ENCODE measurements at regions not wholly inside any gene's neighbourhood (a gene's known extent, or its start where the extent isn't known, plus 50 kb on each side); places are given as distances from the start of the nearest gene placed in this dataset.

DNA sequence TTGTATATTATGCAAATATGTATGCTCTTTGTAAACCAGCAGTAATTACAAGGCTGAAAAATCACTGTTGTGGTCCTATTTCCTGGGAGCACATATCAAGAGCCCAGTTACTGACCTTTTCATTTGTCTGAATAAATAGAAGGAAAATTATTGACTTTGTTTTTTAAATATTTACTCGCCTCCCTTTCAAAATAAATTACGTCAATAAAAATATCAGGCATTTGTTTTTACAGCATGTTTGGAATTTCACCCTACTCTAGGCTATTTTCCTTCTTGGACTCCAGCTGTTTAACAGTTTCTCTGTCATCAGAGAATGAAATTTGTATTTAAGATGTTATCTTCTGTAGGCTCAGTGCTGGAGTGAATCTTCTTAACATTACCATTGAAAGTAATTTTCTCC is 59.9 kb upstream of the LRATD1 start:
- no peak for DNase-seq
- ChIA-PET CTCF (no interaction called here), POLR2A (no interaction called here)
- no peaks in the 10 kb centered on the region for H3K9me3 ChIP-seq (ENCODE audit: control extremely low read depth in 1 of 5, control insufficient read depth in 4 of 5, insufficient read depth in 2 of 5, low read depth in 1 of 5, low read length in 4 of 5)
- no peaks in the 10 kb centered on the region for H3K27me3 ChIP-seq (replicated peaks in 2 of 5; ENCODE audit: control insufficient read depth in 4 of 5, insufficient read depth in 5 of 5, low read length in 4 of 5)
- H3K4me1 ChIP-seq (ENCODE audit: control extremely low read depth in 1 of 4, control insufficient read depth in 4 of 4, insufficient read depth in 4 of 4, low read length in 3 of 4) = no peaks in the 10 kb centered on the region
- WGBS (ENCODE audit: insufficient coverage) = no CpG with 5 or more reads among the region's 2 CpGs
- no peak overlapping the region for H3K27ac ChIP-seq (ENCODE audit: insufficient read depth in 1 of 2, low read depth in 1 of 2, low read length in 2 of 2, poor library complexity in 1 of 2, severe bottlenecking in 2 of 2)
- no peak overlapping the region for H3K4me3 ChIP-seq (ENCODE audit: control insufficient read depth in 1 of 7, extremely low read depth in 1 of 7, insufficient read depth in 4 of 7, low read depth in 2 of 7, low read length in 6 of 7)
- no peaks in the 10 kb centered on the region for H3K36me3 ChIP-seq (ENCODE audit: control insufficient read depth in 4 of 4, insufficient read depth in 4 of 4, low read length in 3 of 4)

DNA sequence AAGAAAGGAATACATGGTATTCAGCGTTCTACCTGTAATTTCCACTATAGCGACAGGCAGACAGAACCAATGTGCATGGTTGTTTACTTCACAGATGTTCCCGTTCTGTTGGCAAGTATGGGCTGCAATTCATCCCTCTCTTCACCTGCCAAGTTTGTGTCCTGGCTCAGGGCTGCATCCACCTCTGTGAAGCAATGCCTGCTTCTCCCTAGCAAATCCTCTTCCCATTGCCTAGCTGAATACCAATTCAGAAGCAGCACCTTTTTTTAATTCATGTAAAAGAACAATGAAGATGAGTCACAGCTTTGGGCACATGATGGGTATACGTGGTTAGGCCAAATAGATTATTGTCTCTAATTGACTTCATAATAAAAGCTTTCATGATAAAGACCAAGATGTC is 54.7 kb upstream of the LRATD1 start:
- H3K36me3 ChIP-seq (ENCODE audit: control insufficient read depth in 4 of 4, insufficient read depth in 4 of 4, low read length in 3 of 4) = no peaks in the 10 kb centered on the region
- POLR2A ChIA-PET = no interaction called here

More for the DNA sequence above, 54.7 kb upstream of the LRATD1 start:
- CTCF ChIA-PET = no interaction called here
- no peak for DNase-seq
- Histone ChIP-seq H3K4me1 (ENCODE audit: control extremely low read depth in 1 of 4, control insufficient read depth in 4 of 4, insufficient read depth in 4 of 4, low read length in 3 of 4) (no peaks in the 10 kb centered on the region), H3K9me3 (ENCODE audit: control extremely low read depth in 1 of 5, control insufficient read depth in 4 of 5, insufficient read depth in 2 of 5, low read depth in 1 of 5, low read length in 4 of 5) (no peaks in the 10 kb centered on the region), H3K27ac (ENCODE audit: insufficient read depth in 1 of 2, low read depth in 1 of 2, low read length in 2 of 2, poor library complexity in 1 of 2, severe bottlenecking in 2 of 2) (no peak overlapping the region), H3K4me3 (ENCODE audit: control insufficient read depth in 1 of 7, extremely low read depth in 1 of 7, insufficient read depth in 4 of 7, low read depth in 2 of 7, low read length in 6 of 7) (no peak overlapping the region), H3K27me3 (replicated peaks in 2 of 5; ENCODE audit: control insufficient read depth in 4 of 5, insufficient read depth in 5 of 5, low read length in 4 of 5) (no peaks in the 10 kb centered on the region)
- 83% methylated on average over 4 of the region's 4 CpGs for WGBS (ENCODE audit: insufficient coverage)

Data from common myeloid progenitor, CD34-positive (primary cell).